Effector memory CD8-positive, alpha-beta T cell (primary cell): ENCODE measurements at regions not wholly inside any gene's neighbourhood (a gene's known extent, or its start where the extent isn't known, plus 50 kb on each side); places are given as distances from the start of the nearest gene placed in this dataset.
"Not testable (repeated sequence)": the region's sequence is repeated elsewhere in the genome, so short reads cannot be mapped to it uniquely, and the experiment has no call there.

Experiments
- ATAC-seq: fragments of 150-1000 bp; cut with Tn5 transposase; replicated peaks from 2 replicates; pipeline ENCODE4 v1.10.0; 2021; ENCODE audit warnings: mild to moderate bottlenecking, moderate library complexity
- DNase-seq, 3 experiments: peaks; one replicate each; pipeline ENCODE4 v3.0.0; 2021
- H3K27ac Mint-ChIP-seq, 2 donors: one replicate each; pipeline ENCODE4 v1.8.0; 2022; ENCODE audit warnings: mild to moderate bottlenecking in 2 of 2, mixed read lengths in 2 of 2, moderate library complexity in 2 of 2
- H3K27me3 Mint-ChIP-seq, 2 donors: one replicate each; pipeline ENCODE4 v1.8.0; 2022; ENCODE audit warnings: mixed read lengths in 2 of 2
- H3K36me3 Mint-ChIP-seq: one replicate; pipeline ENCODE4 v1.8.0; 2022; ENCODE audit warnings: mild to moderate bottlenecking, moderate library complexity, mixed read lengths; ENCODE audit not compliant: insufficient read depth
- H3K4me1 Mint-ChIP-seq, 2 donors: one replicate each; pipeline ENCODE4 v1.8.0; 2022; ENCODE audit warnings: low read depth in 2 of 2, mixed read lengths in 2 of 2
- H3K4me3 Mint-ChIP-seq, 2 donors: one replicate each; pipeline ENCODE4 v1.8.0; 2022; ENCODE audit warnings: mild to moderate bottlenecking in 2 of 2, mixed read lengths in 2 of 2, moderate library complexity in 2 of 2
- H3K9me3 Mint-ChIP-seq, 2 donors: one replicate each; pipeline ENCODE4 v1.8.0; 2022; ENCODE audit warnings: mixed read lengths in 2 of 2

DNA sequence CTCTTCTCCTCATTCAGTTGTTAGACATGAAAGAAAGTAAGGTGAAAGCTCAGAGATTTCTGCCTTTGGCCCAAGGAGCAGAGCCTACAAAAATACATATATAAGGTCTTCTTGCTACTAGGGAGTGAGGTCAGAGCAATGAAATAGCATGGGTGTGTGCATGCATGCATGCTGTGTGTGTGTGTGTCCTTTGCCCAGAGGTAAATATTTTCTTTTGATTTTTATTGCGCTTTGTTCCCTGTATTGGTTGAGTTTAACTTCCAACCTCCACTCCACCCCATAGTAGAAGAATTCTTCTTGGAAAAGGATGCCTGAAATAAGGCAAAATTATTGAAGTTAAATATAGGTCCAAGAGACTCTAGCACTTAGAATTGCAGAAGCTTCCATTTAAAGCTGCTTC is 248.0 kb upstream of the PTGER4 start:
- Mint-ChIP-seq H3K27me3 (no peaks in the 10 kb centered on the region), H3K9me3 (no peaks in the 10 kb centered on the region), H3K4me1 (peaks cover 35 to 44% of the 10 kb centered on the region in 2 donors), H3K4me3 (no peak overlapping the region), H3K36me3 (no peaks in the 10 kb centered on the region), H3K27ac (peak overlapping the region in 1 of 2 donors; percentile 46)
- no peak for ATAC-seq
- no peak for DNase-seq

DNA sequence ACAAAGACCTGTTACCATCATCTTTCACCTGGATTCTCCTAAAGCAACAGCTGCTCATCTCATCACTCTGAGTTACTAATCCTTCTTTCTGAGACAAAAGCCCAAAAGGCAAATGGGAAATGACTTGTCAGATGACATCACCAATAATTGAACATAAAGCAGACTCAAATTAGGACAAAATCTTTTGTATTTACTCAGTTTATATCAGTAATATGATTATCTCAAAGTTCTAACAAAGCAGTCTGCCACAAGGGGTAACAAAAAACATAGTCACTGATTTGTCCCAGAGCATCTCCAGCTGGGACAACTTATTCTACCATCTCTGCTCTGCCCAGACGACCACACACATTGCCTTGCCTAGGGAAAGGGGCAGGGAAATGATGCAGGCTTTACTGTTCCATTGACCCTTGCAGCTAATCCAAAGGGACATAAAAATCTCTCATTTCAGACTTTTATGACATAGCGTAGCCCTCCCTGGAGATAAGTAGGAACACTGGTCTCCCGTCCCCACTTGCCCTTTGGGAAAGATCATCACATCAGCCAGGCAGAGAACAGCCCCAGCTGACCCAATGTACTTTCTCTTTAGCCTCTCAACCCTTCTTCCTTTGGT is 249.5 kb upstream of the PTGER4 start:
- no peaks in the 10 kb centered on the region for H3K36me3 Mint-ChIP-seq
- ATAC-seq (no peak), DNase-seq (no peak)
- H3K9me3 Mint-ChIP-seq = no peaks in the 10 kb centered on the region
- no peaks in the 10 kb centered on the region for H3K27me3 Mint-ChIP-seq
- peak overlapping the region; percentile 84 to 86 for H3K27ac Mint-ChIP-seq
- H3K4me3 Mint-ChIP-seq = peak overlapping the region; percentile 26 to 34
- H3K4me1 Mint-ChIP-seq = peaks cover 26 to 38% of the 10 kb centered on the region in 2 donors

DNA sequence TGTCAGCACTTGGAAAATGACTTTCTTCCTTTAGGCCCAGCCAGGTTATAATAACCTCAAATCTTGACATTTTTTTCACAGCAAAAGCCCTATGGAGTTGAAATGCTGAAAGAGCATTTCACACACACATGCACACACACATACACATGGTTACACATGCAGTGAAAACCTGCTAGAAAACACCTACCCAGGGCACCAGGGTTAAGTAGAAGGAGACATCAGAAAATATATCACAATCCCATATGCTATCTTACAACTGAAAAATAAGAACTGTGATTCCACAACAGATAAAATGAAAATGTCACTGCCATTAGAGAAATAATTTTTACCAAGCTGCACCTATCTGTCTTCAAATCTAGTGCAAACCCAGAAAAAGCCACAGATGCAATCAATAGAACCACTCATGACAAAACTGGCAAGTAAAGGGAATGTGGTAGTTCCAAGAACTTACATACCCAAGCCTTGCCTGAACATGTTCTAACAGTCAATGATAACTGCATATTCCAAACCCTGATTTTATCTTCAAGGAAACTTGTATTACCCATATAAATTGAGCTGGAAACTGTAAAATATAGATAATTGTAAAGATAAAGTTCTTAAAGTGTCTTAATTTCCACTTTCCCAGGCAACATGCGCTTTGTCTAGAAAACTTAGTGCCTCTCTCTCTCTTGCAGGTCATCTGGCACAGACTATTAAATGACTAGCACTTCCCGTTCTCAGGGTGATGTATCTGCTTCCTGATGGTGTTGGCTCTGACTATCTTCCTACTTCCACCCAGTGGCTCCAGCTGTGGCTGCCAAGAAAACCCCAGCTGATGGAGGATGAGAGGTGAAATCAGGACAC is 250.2 kb upstream of the PTGER4 start:
- DNase-seq (no peak), ATAC-seq (peak; percentile 45)
- Mint-ChIP-seq H3K9me3 (no peaks in the 10 kb centered on the region), H3K27me3 (no peaks in the 10 kb centered on the region), H3K4me3 (peak overlapping the region; percentile 26 to 34), H3K4me1 (peaks cover 20 to 33% of the 10 kb centered on the region in 2 donors), H3K36me3 (no peaks in the 10 kb centered on the region), H3K27ac (peak overlapping the region; percentile 84 to 86)

DNA sequence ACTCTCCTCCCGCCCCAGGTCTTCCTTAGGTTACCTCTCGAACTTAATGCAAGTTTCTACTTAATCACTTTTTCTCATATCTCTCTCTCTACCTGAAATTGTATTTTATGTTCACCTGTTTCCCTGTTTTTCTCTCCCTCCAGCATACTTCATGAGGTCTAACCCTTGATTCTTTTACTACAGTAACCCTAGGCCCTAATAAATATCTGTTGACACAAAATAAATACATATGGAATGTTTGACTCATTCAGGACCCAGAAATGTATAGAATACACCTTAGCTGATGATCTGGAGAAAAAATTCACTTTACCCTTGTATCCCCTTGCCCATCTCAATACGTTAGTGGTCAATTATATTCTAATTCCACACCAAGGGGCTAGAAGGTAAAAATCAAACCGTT is 250.9 kb upstream of the PTGER4 start:
- DNase-seq (no peak), ATAC-seq (no peak)
- Mint-ChIP-seq H3K27ac (peak overlapping the region; percentile 84 to 86), H3K27me3 (no peaks in the 10 kb centered on the region), H3K9me3 (no peaks in the 10 kb centered on the region), H3K4me1 (peaks cover 20 to 33% of the 10 kb centered on the region in 2 donors), H3K4me3 (peak overlapping the region in 1 of 2 donors; percentile 3), H3K36me3 (no peaks in the 10 kb centered on the region)

DNA sequence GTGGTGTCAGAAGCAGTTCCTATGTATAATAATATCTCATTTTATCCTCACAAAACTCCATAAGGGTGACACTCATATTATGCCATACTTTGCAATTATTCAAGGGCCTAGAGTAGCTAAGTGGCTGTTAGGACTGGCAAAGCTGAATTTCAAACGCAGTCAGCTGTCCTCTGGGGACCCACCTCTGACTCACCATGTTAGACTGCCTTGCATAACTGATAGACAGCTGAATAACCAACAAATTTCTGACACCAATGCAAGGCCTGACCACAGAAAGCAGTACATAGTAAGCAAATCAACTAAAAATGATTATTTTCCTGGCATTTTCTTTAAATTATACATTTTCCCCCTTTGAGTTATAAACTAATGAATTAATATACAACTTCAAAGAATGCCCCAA is 251.6 kb upstream of the PTGER4 start:
- ATAC-seq (peak; percentile 94), DNase-seq (no peak)
- peaks cover 20 to 33% of the 10 kb centered on the region in 2 donors for H3K4me1 Mint-ChIP-seq
- peak overlapping the region; percentile 84 to 86 for H3K27ac Mint-ChIP-seq
- H3K27me3 Mint-ChIP-seq = no peaks in the 10 kb centered on the region
- peak overlapping the region in 1 of 2 donors; percentile 3 for H3K4me3 Mint-ChIP-seq
- no peaks in the 10 kb centered on the region for H3K36me3 Mint-ChIP-seq
- no peaks in the 10 kb centered on the region for H3K9me3 Mint-ChIP-seq

DNA sequence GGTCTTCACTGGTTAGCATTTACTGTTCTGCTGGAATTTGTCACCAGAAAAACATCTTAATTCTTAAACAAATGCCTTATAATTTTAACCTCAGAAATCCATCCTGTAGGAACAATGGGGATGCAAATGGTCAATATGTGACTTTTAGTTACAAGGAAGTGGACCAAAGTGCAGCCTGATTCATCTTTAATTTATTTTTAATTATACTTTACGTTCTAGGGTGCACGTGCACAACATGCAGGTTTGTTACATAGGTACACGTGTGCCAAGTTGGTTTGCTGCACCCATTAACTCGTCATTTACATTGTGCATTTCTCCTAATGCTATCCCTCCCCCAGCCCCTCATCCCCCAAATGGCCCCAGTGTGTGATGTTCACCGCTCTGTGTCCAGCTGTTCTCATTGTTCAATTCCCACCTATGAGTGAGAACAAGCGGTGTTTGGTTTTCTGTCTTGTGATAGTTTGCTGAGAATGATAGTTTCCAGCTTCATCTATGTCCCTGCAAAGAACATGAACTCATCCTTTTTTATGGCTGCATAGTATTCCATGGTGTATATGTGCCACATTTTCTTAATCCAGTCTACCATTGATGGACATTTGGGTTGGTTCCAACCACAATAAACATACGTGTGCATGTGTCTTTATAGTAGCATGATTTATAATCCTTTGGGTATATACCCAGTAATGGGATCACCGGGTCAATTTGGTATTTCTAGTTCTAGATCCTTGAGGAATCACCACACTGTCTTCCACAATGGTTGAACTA is 262.5 kb upstream of the PTGER4 start:
- not testable (repeated sequence) for H3K36me3 Mint-ChIP-seq, H3K27me3 Mint-ChIP-seq

DNA sequence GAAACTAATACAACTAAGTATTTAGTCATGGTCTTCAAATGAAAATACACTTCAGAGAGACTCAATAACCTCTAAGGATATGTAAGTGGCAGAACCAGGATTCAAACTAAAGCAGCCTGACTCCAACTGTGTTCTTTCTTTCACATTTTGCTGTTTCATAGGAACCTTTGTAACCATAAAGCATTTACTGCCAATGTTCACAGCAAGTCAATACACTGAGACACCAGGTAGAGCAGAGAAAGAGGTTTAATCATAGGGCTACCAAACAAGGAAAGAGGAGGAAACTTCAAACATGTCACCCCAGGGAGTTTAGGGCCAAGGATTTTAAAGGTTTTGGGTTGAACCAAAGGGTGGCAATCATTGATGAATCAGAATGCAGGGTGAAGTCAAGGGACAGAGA is 263.1 kb upstream of the PTGER4 start:
- DNase-seq = no peak
- Mint-ChIP-seq H3K4me1 (peaks cover 2 to 5% of the 10 kb centered on the region in 2 donors), H3K36me3 (no peaks in the 10 kb centered on the region), H3K4me3 (no peak overlapping the region), H3K27me3 (no peaks in the 10 kb centered on the region), H3K27ac (no peak overlapping the region), H3K9me3 (peaks cover 2 to 8% of the 10 kb centered on the region in 2 donors)
- ATAC-seq = no peak

More for the DNA sequence above, 262.5 kb upstream of the PTGER4 start:
- H3K27ac Mint-ChIP-seq, H3K9me3 Mint-ChIP-seq, ATAC-seq, DNase-seq, H3K4me3 Mint-ChIP-seq, H3K4me1 Mint-ChIP-seq: not testable (repeated sequence)

DNA sequence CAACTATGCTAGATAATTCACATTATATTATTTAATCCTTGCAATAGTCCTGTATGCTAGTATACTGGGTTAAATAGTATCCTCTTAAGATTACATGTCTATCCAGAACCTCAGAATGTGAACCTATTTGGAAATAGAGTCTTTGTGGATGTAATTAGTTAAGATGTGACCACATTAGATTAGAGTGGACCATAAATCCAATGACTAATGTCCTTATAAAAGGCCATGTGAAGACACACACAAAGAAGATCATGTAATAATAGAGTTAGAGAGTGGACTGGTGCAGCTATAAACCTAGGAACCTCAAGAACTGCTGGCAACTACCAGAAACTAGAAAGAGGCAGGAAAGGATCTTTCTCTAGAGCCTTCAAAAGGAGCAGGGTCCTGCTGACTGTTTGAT is 263.6 kb upstream of the PTGER4 start:
- ATAC-seq (no peak), DNase-seq (no peak)
- Mint-ChIP-seq H3K36me3 (peaks cover 4% of the 10 kb centered on the region), H3K27ac (peak overlapping the region in 1 of 2 donors; percentile 13), H3K9me3 (peaks cover 2 to 13% of the 10 kb centered on the region in 2 donors), H3K4me3 (no peak overlapping the region), H3K27me3 (no peaks in the 10 kb centered on the region), H3K4me1 (peaks cover 7 to 10% of the 10 kb centered on the region in 2 donors)

DNA sequence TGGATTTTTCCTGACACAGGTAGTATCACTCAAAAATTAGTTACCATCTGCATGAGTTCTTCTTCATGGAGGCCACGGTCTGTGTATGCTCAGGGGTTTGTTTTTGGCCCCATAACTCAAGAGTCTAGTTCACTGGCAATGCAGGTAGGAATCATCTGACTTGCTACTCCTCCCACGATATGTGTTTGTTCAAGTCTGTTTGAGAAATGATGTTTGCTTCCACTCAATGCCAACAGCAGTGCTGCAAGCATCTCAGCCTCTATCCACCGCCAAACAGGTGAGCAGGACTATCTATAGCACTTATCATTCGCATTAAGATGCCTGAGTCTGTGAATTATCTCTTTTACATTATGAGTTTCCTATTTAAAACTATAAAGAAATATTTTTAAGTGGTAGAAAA is 264.8 kb upstream of the PTGER4 start:
- DNase-seq (no peak), ATAC-seq (no peak)
- H3K9me3 Mint-ChIP-seq = peaks cover 2 to 15% of the 10 kb centered on the region in 2 donors
- H3K4me1 Mint-ChIP-seq = peaks cover 18% of the 10 kb centered on the region in 2 donors
- H3K4me3 Mint-ChIP-seq = no peak overlapping the region
- H3K36me3 Mint-ChIP-seq = peaks cover 15% of the 10 kb centered on the region
- no peaks in the 10 kb centered on the region for H3K27me3 Mint-ChIP-seq
- no peak overlapping the region for H3K27ac Mint-ChIP-seq

DNA sequence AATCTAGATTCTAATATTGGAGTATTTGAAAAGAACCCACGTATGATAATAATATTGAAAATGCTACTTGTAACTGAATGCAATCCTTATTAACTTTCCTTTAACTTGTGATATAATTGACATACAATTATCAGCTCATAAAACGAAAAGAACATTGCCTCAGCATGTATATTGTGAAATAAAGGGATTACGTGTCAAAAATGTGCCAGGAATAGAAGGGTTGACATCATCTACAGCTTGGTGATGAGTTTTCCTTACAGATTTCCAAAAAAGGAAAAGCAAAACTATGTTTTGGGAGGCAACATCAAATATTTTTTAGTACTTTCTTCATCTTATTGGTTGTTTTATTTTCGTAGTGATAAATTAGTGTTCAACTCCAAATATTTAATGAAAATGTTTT is 266.0 kb upstream of the PTGER4 start:
- DNase-seq (no peak), ATAC-seq (no peak)
- no peaks in the 10 kb centered on the region for H3K27me3 Mint-ChIP-seq
- H3K4me1 Mint-ChIP-seq = peaks cover 22 to 26% of the 10 kb centered on the region in 2 donors
- peaks cover 20% of the 10 kb centered on the region for H3K36me3 Mint-ChIP-seq
- H3K4me3 Mint-ChIP-seq = no peak overlapping the region
- no peak overlapping the region for H3K27ac Mint-ChIP-seq
- peaks cover under 1 to 13% of the 10 kb centered on the region in 2 donors for H3K9me3 Mint-ChIP-seq

DNA sequence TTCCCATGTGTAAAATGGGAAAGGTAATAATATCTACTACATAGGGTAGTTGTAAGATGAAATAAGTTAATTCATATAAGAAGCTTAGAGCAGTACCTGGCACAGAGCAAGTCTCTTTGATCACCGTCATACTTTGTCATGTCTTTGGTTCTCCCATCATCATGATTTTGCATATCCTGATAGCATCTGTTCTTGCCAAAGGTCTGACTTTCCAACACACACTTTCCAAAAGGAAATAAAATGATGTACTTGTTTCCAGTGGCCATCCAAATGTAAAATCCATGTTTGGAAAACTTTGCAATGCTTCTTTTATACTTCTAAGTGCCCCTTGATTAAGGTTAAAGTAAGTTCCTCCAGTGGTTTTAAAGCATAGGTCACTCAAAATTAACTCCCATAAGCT is 266.9 kb upstream of the PTGER4 start:
- Mint-ChIP-seq H3K4me1 (peaks cover 25 to 32% of the 10 kb centered on the region in 2 donors), H3K27ac (no peak overlapping the region), H3K27me3 (no peaks in the 10 kb centered on the region), H3K9me3 (peaks cover 0 to 8% of the 10 kb centered on the region in 2 donors), H3K4me3 (no peak overlapping the region), H3K36me3 (peaks cover 20% of the 10 kb centered on the region)
- no peak for ATAC-seq
- no peak for DNase-seq

DNA sequence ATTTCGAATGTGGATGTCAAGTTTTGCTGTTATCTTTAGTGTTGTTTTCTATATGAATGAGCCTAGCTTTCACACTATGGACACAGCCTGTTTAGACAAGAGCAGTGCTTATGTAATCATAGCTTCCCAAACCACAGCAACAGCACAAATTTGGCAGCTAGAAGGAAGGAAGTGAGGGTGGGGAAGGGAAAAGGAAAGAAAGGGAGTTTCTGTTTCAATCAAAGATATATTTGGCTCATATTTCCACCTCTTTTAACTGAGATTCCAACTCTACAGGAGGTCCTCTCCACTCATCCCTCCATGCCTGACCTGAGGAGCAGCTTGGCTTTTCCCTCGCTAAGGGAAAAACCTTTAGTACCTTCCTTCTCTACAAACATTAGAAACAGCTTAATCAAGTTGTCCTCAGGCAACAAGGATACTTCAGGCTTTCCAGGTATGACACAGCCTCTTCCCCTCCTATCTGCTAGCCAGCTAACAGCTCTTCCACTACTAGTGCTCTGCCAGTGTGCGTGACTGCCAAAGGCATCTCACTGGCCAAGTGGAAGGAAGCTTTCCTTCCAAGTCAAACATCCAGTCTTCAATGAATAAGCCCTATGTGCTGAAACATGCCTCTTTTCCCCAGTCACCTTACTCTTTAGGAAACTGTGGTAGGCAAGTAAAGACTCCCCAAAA is 268.6 kb upstream of the PTGER4 start:
- peak overlapping the region; percentile 62 to 71 for H3K4me3 Mint-ChIP-seq
- peak overlapping the region; percentile 96 to 99 for H3K27ac Mint-ChIP-seq
- H3K36me3 Mint-ChIP-seq = peaks cover 22% of the 10 kb centered on the region
- DNase-seq (no peak), ATAC-seq (no peak)
- no peaks in the 10 kb centered on the region for H3K27me3 Mint-ChIP-seq
- peaks cover 0 to 8% of the 10 kb centered on the region in 2 donors for H3K9me3 Mint-ChIP-seq
- peaks cover 34 to 46% of the 10 kb centered on the region in 2 donors for H3K4me1 Mint-ChIP-seq
